PC-9 (cell line): ENCODE measurements at regions not wholly inside any gene's neighbourhood (a gene's known extent, or its start where the extent isn't known, plus 50 kb on each side); places are given as distances from the start of the nearest gene placed in this dataset.

Source experiments
- BruUV-seq: library from RNA; stranded (reverse); fragments of 400-500 nt; replicated peaks from 2 replicates; lab custom pipeline; 2021; lab: Mats Ljungman, UMichigan
- CTCF ChIA-PET: fragments of 300-600 bp; sonication (Branson Sonifier 250); formaldehyde crosslinking; loops from one replicate; lab custom pipeline; 2022; ENCODE audit warnings: antibody characterized with exemption; lab: Charles Lee
- POLR2A ChIA-PET: fragments of 300-600 bp; sonication (Branson Sonifier 250); formaldehyde crosslinking; loops from one replicate; lab custom pipeline; 2022; ENCODE audit warnings: antibody characterized with exemption; ENCODE audit not compliant: unreplicated experiment; lab: Charles Lee
- DNase-seq, 2 experiments: peaks; one replicate each; pipeline versions ENCODE4 v3.0.0 to v3.0.0-alpha.2; 2015 to 2022; ENCODE audit warnings: mixed read lengths in 1 of 2
- H2AFZ ChIP-seq: fragments of 200-600 bp; sonication (generic); 2 replicates; pipeline ENCODE4 v1.8.1; 2017; ENCODE audit warnings: antibody characterized with exemption
- H3F3A ChIP-seq: fragments of 200-600 bp; sonication (generic); 2 replicates; pipeline ENCODE4 v1.8.1; 2017; ENCODE audit warnings: antibody characterized with exemption, mild to moderate bottlenecking, low read depth; ENCODE audit not compliant: insufficient read depth
- H3K27ac ChIP-seq: fragments of 200-600 bp; sonication (generic); 2 replicates; pipeline ENCODE4 v1.6.1; 2016; ENCODE audit warnings: mixed run types
- H3K27me3 ChIP-seq: fragments of 200-600 bp; sonication (generic); 2 replicates; pipeline ENCODE4 v1.6.1; 2016; ENCODE audit warnings: low read depth, mixed run types; ENCODE audit not compliant: insufficient read depth
- H3K36me3 ChIP-seq: fragments of 200-600 bp; sonication (generic); 2 replicates; pipeline ENCODE4 v1.6.1; 2016; ENCODE audit warnings: low read depth, mixed run types
- H3K4me1 ChIP-seq: fragments of 200-600 bp; sonication (generic); replicated peaks from 2 replicates; pipeline ENCODE4 v1.6.1; 2016; ENCODE audit warnings: mixed run types; ENCODE audit not compliant: insufficient read depth
- H3K4me2 ChIP-seq: fragments of 200-600 bp; sonication (generic); 2 replicates; pipeline ENCODE4 v1.6.1; 2017; ENCODE audit warnings: mixed run types
- H3K4me3 ChIP-seq: fragments of 200-600 bp; sonication (generic); 2 replicates; pipeline ENCODE4 v1.6.1; 2016; ENCODE audit warnings: mixed run types
- H3K79me2 ChIP-seq: fragments of 200-600 bp; sonication (generic); 2 replicates; pipeline ENCODE4 v1.6.1; 2017; ENCODE audit warnings: low read depth, mixed run types
- H3K9me2 ChIP-seq: fragments of 200-600 bp; sonication (generic); 2 replicates; pipeline ENCODE4 v1.8.1; 2017; ENCODE audit warnings: mild to moderate bottlenecking; ENCODE audit not compliant: insufficient read depth
- H3K9me3 ChIP-seq: fragments of 200-600 bp; sonication (generic); 2 replicates; pipeline ENCODE4 v1.8.1; 2016; ENCODE audit warnings: low read depth; ENCODE audit not compliant: insufficient read depth
- H4K20me1 ChIP-seq: fragments of 200-600 bp; sonication (generic); 2 replicates; pipeline ENCODE4 v1.8.1; 2017; ENCODE audit not compliant: insufficient read depth
- CTCF ChIP-seq: fragments of 200-600 bp; sonication (generic); conservative IDR thresholded peaks from 2 replicates; pipeline ENCODE4 v1.6.1; 2017; ENCODE audit warnings: mixed run types, antibody characterized with exemption, mild to moderate bottlenecking, moderate library complexity
- EZH2 ChIP-seq: fragments of 200-600 bp; sonication (generic); IDR thresholded peaks from 2 replicates; pipeline ENCODE4 v1.8.0; 2017; ENCODE audit warnings: antibody characterized with exemption, low read depth
- intact Hi-C: fragments of 100-400 bp; cut with micrococcal nuclease; formaldehyde crosslinking; loops from one replicate; pipeline ENCODE4 v1.10.0; 2022; ENCODE audit not compliant: unreplicated experiment

GRCh38 chr12:131209082-131210070 lies 255.7 kb downstream of the ADGRD1 start:
- Histone ChIP-seq H3K27me3 (peaks cover 69% of the 10 kb centered on the region), H3K4me1 (no peaks in the 10 kb centered on the region), H3K9me2 (no peaks in the 10 kb centered on the region), H2AFZ (no peak overlapping the region), H3K36me3 (no peaks in the 10 kb centered on the region), H3F3A (no peaks in the 10 kb centered on the region), H3K4me3 (no peak overlapping the region), H3K4me2 (no peak overlapping the region), H3K9me3 (no peaks in the 10 kb centered on the region), H3K79me2 (no peaks in the 10 kb centered on the region), H4K20me1 (no peaks in the 10 kb centered on the region), H3K27ac (no peak overlapping the region)
- TF ChIP-seq CTCF: no peak
- no peak for TF ChIP-seq EZH2
- intact Hi-C loops: no loop called here
- DNase-seq: no peak
- BruUV-seq: no TSS peak
- ChIA-PET POLR2A (no interaction called here), CTCF (no interaction called here)

DNA sequence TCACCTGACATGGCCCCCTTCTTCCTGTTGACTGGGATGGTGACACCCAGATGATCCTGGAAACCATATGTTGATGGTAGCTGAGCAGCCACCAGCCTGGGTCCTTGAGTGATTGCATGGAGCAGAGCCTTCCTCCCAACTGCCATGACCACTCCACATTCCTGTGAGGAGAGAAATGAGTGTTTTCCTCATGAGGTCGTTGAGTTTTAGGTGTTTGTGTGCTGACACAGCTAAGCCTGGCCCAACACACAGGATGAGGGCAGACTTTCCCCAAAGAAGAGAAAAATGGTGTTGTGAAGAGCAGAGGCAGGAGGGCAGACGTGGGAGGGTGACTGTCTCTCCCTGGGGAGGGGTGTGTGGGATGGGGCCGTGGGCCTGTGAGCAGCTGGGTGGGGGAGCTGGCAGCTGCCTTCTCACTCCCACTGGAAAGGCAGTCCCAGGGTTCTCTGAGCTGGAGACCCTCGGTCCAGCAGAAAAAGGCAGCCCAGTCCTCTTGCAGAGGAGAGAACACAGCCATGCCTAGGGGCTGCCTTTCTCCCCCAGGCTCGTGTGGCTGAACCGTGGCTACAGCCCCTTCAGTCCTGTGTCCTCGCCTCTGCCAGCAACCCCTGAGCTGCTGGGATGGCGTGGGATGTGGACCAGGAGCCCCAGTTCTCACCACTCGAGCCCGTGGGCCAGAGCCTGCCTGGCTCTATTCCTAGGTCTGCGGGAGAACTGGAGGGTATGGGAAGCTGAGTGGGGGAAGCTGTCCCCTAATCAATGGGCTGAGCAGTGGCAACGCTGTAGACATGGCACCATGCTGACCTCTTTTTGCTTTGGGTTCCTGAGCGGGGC lies 257.0 kb downstream of the ADGRD1 start:
- no TSS peak for BruUV-seq
- Histone ChIP-seq H3K4me3 (no peak overlapping the region), H3K9me2 (no peaks in the 10 kb centered on the region), H3K36me3 (no peaks in the 10 kb centered on the region), H3K4me1 (no peaks in the 10 kb centered on the region), H3K27ac (no peak overlapping the region), H2AFZ (no peak overlapping the region), H3K9me3 (no peaks in the 10 kb centered on the region), H3K79me2 (no peaks in the 10 kb centered on the region), H4K20me1 (no peaks in the 10 kb centered on the region), H3F3A (no peaks in the 10 kb centered on the region), H3K27me3 (peaks cover 58% of the 10 kb centered on the region), H3K4me2 (no peak overlapping the region)
- no peak for DNase-seq
- ChIA-PET POLR2A (no interaction called here), CTCF (no interaction called here)
- intact Hi-C loops: no loop called here
- TF ChIP-seq CTCF (no peak), EZH2 (no peak)

DNA sequence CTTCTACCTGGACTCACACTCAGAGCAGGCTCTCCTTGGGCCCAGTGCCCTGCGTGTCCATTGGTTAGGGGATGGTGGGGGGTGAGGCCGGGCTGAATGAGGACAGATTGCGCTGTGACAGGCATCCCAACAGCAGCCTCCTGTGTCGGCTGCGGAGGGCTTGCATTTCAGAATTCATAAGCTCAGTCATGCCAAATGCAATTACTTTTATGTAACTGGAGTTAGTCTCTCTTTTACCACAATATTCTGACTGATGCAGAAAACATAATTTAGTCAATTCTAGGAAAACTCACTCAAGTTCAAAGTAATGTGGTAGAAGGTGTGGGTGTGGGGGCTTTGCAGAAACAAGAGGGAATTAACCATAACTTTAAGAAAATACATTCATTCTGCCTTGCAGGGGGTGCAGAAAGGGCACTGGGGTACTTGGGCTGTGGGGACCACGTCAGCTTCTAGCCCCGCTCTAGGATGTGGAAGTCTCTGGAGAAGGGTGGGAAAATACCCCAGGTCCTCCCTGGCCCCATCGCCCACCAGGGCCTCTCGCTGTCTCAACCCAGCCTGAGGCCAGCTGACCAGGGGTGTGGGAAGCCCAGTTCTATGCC lies 257.7 kb downstream of the ADGRD1 start:
- peaks cover 57% of the 10 kb centered on the region for H3K27me3 ChIP-seq
- TF ChIP-seq CTCF (no peak), EZH2 (no peak)
- H3K79me2 ChIP-seq: no peaks in the 10 kb centered on the region
- no peak for DNase-seq
- no peaks in the 10 kb centered on the region for H3K36me3 ChIP-seq
- no peaks in the 10 kb centered on the region for H3K9me2 ChIP-seq
- no peak overlapping the region for H3K4me2 ChIP-seq
- intact Hi-C loops: no loop called here
- H3K4me3 ChIP-seq: no peak overlapping the region
- H2AFZ ChIP-seq: no peak overlapping the region
- no TSS peak for BruUV-seq
- no peak overlapping the region for H3K27ac ChIP-seq
- no peaks in the 10 kb centered on the region for H4K20me1 ChIP-seq
- POLR2A ChIA-PET: no interaction called here
- no peaks in the 10 kb centered on the region for H3K9me3 ChIP-seq
- CTCF ChIA-PET: no interaction called here
- no peaks in the 10 kb centered on the region for H3F3A ChIP-seq
- H3K4me1 ChIP-seq: no peaks in the 10 kb centered on the region
